HEK293 (cell line): ENCODE measurements at regions not wholly inside any gene's neighbourhood (a gene's known extent, or its start where the extent isn't known, plus 50 kb on each side); places are given as distances from the start of the nearest gene placed in this dataset.
"Not testable (repeated sequence)": the region's sequence is repeated elsewhere in the genome, so short reads cannot be mapped to it uniquely, and the experiment has no call there.

ENCODE experiments used
- CTCF ChIA-PET: fragments of 350-600 bp; formaldehyde crosslinking; extraction: SDS; loops from one replicate; lab custom pipeline; 2021; ENCODE audit warnings: antibody characterized with exemption; lab: Yijun Ruan, JAX
- POLR2A ChIA-PET: fragments of 300-600 bp; formaldehyde crosslinking; extraction: SDS; loops from one replicate; lab custom pipeline; 2020; ENCODE audit warnings: antibody characterized with exemption, inconsistent platforms; lab: Yijun Ruan, JAX
- H3K27ac ChIP-seq: fragments of 200-500 bp; sonication (Bioruptor generic); 2 replicates; pipeline ENCODE4 v1.5.1; 2014; ENCODE audit warnings: low read depth, low read length, control low read depth, inconsistent platforms; ENCODE audit errors: extremely low read depth
- H3K36me3 ChIP-seq, 2 experiments: fragments of 200-500 bp in 1 of 2; sonication (Bioruptor generic) in 1 of 2; 1 replicate in 1 of 2; 2 replicates in 1 of 2; pipeline ENCODE4 v1.5.1; 2014 to 2017; ENCODE audit warnings: inconsistent platforms in 2 of 2, low read length in 2 of 2; ENCODE audit not compliant: control insufficient read depth in 2 of 2, insufficient read depth in 1 of 2
- H3K4me1 ChIP-seq: fragments of 200-500 bp; sonication (Bioruptor generic); 2 replicates; pipeline ENCODE4 v1.5.1; 2014; ENCODE audit warnings: mild to moderate bottlenecking, low read length, inconsistent platforms; ENCODE audit not compliant: control insufficient read depth, insufficient read depth
- H3K4me3 ChIP-seq: 2 replicates; pipeline ENCODE4 v1.5.1; 2011; ENCODE audit warnings: low read depth, mild to moderate bottlenecking, control low read depth, low read length, moderate library complexity
- H3K9me3 ChIP-seq: fragments of 200-500 bp; sonication (Bioruptor generic); 2 replicates; pipeline ENCODE4 v1.5.1; 2014; ENCODE audit warnings: low read depth, low read length, inconsistent platforms; ENCODE audit not compliant: control insufficient read depth, insufficient read depth
- HIC1 ChIP-seq: fragments of 450-650 bp; formaldehyde crosslinking; IDR thresholded peaks from 2 replicates; pipeline ENCODE4 v1.5.1; 2016; ENCODE audit warnings: missing biosample characterization, missing genetic modification characterization
- REPIN1 ChIP-seq: fragments of 450-650 bp; formaldehyde crosslinking; IDR thresholded peaks from 2 replicates; pipeline ENCODE4 v1.5.1; 2017; ENCODE audit warnings: missing biosample characterization, missing genetic modification characterization, low read depth
- SP7 ChIP-seq: fragments of 450-650 bp; formaldehyde crosslinking; IDR thresholded peaks from 2 replicates; pipeline ENCODE4 v1.5.1; 2016; ENCODE audit warnings: missing biosample characterization, missing genetic modification characterization
- ZFP37 ChIP-seq: fragments of 450-650 bp; formaldehyde crosslinking; IDR thresholded peaks from 2 replicates; pipeline ENCODE4 v1.5.1; 2016; ENCODE audit warnings: missing biosample characterization, missing genetic modification characterization
- ZNF16 ChIP-seq: fragments of 450-650 bp; formaldehyde crosslinking; IDR thresholded peaks from 2 replicates; pipeline ENCODE4 v1.5.1; 2016; ENCODE audit warnings: low read depth, missing biosample characterization, missing genetic modification characterization
- ZNF18 ChIP-seq: fragments of 450-650 bp; formaldehyde crosslinking; IDR thresholded peaks from 2 replicates; pipeline ENCODE4 v1.5.1; 2016; ENCODE audit warnings: missing biosample characterization, missing genetic modification characterization
- ZNF423 ChIP-seq: fragments of 450-650 bp; formaldehyde crosslinking; IDR thresholded peaks from 2 replicates; pipeline ENCODE4 v1.5.1; 2016; ENCODE audit warnings: missing biosample characterization, missing genetic modification characterization
- ZNF433 ChIP-seq: fragments of 450-650 bp; formaldehyde crosslinking; IDR thresholded peaks from 2 replicates; pipeline ENCODE4 v1.5.1; 2016; ENCODE audit warnings: missing biosample characterization, missing genetic modification characterization, low read depth
- ZNF521 ChIP-seq: fragments of 450-650 bp; formaldehyde crosslinking; IDR thresholded peaks from 2 replicates; pipeline ENCODE4 v1.5.1; 2017; ENCODE audit warnings: missing biosample characterization, mild to moderate bottlenecking, missing genetic modification characterization
- ZNF530 ChIP-seq: fragments of 450-650 bp; formaldehyde crosslinking; IDR thresholded peaks from 2 replicates; pipeline ENCODE4 v1.5.1; 2016; ENCODE audit warnings: low read depth, missing biosample characterization, missing genetic modification characterization
- ZNF629 ChIP-seq: fragments of 450-650 bp; formaldehyde crosslinking; IDR thresholded peaks from 2 replicates; pipeline ENCODE4 v1.5.1; 2017; ENCODE audit warnings: missing biosample characterization, missing genetic modification characterization
- ZSCAN30 ChIP-seq: fragments of 450-650 bp; IDR thresholded peaks from 2 replicates; pipeline ENCODE4 v1.5.1; 2018; ENCODE audit warnings: missing biosample characterization, mild to moderate bottlenecking, missing genetic modification characterization, moderate library complexity
- TF ChIP-seq, protein P1 (sequence below): fragments of 450-650 bp; formaldehyde crosslinking; IDR thresholded peaks from 2 replicates; pipeline ENCODE4 v1.5.1; 2016; ENCODE audit warnings: missing biosample characterization, missing genetic modification characterization
- TF ChIP-seq, protein P2 (sequence below): fragments of 450-650 bp; formaldehyde crosslinking; IDR thresholded peaks from 2 replicates; pipeline ENCODE4 v1.5.1; 2017; ENCODE audit warnings: missing biosample characterization, missing genetic modification characterization

GRCh38 chr16:58850019-58850677 is 116.0 kb upstream of the GOT2 start:
- ChIA-PET POLR2A (no interaction called here), CTCF (interaction anchor here (1.0 kb wide), 1 partner anchor 36 kb away, joined by 3 read pairs; no protein-coding TSS in a partner anchor)
- Histone ChIP-seq H3K4me1 (no peaks in the 10 kb centered on the region), H3K27ac (no peak overlapping the region), H3K36me3 (no peaks in the 10 kb centered on the region), H3K9me3 (no peaks in the 10 kb centered on the region), H3K4me3 (no peak overlapping the region)
- TF ChIP-seq, protein P1, sequence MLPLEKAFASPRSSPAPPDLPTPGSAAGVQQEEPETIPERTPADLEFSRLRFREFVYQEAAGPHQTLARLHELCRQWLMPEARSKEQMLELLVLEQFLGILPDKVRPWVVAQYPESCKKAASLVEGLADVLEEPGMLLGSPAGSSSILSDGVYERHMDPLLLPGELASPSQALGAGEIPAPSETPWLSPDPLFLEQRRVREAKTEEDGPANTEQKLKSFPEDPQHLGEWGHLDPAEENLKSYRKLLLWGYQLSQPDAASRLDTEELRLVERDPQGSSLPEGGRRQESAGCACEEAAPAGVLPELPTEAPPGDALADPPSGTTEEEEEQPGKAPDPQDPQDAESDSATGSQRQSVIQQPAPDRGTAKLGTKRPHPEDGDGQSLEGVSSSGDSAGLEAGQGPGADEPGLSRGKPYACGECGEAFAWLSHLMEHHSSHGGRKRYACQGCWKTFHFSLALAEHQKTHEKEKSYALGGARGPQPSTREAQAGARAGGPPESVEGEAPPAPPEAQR (tag by site-specific recombination), result no peak

GRCh38 chr16:58848662-58849002 is 114.5 kb upstream of the GOT2 start:
- no peak overlapping the region for H3K4me3 ChIP-seq
- H3K9me3 ChIP-seq, result no peaks in the 10 kb centered on the region
- H3K4me1 ChIP-seq, result no peaks in the 10 kb centered on the region
- H3K36me3 ChIP-seq, result no peaks in the 10 kb centered on the region
- TF ChIP-seq ZFP37 (tag by site-specific recombination), result peak; percentile 93
- no peak for TF ChIP-seq SP7
- no peak for TF ChIP-seq ZNF16
- TF ChIP-seq ZNF629 (tag by site-specific recombination), result no peak
- TF ChIP-seq ZNF530 (tag by site-specific recombination), result no peak
- H3K27ac ChIP-seq, result no peak overlapping the region
- ChIA-PET CTCF (no interaction called here), POLR2A (no interaction called here)

DNA sequence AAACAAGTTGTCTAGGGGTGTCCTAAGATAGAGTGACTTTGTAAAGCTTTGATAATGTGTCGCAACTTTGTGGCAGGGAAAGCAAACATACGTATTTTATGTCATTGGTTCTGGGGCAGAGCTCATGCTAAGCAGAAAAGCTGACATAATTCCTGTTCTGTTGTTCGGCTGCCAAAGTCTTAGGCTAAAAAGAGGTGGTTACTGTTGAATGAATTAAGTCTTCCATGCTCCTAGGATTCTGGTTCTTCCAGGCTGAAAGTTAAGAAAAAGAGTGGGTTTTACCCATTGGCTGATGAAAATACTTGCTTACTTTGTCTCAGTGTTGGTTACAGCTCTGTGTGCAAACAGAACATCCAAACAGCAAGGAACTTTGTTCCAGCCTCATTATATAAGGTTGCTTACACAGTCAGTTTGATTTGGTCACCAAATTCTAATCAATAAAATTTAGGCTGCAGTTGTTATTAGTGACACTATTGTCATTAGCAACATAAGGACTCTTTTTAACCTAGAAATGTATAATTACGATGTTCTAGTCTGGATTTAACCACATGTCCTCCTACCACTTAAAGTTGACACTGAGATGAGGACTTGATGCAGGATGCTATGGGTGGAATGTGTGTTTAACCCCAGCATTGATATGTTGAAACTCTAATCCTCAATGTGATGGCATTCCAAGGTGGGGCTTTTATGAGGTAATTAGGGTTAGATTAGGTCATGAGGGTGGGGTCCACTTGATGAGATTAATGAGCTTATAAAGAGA is 114.0 kb upstream of the GOT2 start:
- ChIA-PET CTCF (no interaction called here), POLR2A (no interaction called here)
- no peak overlapping the region for H3K4me3 ChIP-seq

GRCh38 chr16:58846226-58846625 is 112.1 kb upstream of the GOT2 start:
- CTCF ChIA-PET, H3K27ac ChIP-seq, H3K4me1 ChIP-seq, H3K9me3 ChIP-seq, H3K4me3 ChIP-seq, H3K36me3 ChIP-seq, POLR2A ChIA-PET: not testable (repeated sequence)

More for the DNA sequence above, 114.0 kb upstream of the GOT2 start:
- H3K27ac ChIP-seq, result no peak overlapping the region
- TF ChIP-seq ZNF521 (tag by site-specific recombination), result no peak
- TF ChIP-seq ZSCAN30 (tag by site-specific recombination), result no peak
- TF ChIP-seq, all 188 proteins: peak for 0
- H3K36me3 ChIP-seq, result no peaks in the 10 kb centered on the region
- H3K9me3 ChIP-seq, result no peaks in the 10 kb centered on the region
- no peaks in the 10 kb centered on the region for H3K4me1 ChIP-seq

DNA sequence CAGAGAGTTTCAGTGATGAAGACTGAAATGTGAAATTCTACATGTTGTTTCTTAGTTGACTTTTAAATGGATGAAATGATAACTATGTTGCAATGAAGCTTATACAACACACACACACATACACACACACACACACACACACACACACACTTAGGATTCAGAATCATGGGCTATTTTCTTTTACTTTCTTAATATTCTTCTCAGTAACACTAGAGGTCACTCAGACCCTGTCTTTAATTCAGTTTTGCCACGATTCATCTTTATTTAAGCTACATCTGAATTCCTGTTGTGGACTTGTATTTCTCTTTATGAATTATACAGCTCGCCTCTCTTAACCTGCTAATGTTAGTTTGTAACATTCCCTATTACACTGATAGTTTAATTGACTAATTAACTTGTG is 109.6 kb upstream of the GOT2 start:
- Histone ChIP-seq H3K27ac (no peak overlapping the region), H3K36me3 (no peaks in the 10 kb centered on the region), H3K4me3 (no peak overlapping the region), H3K4me1 (no peaks in the 10 kb centered on the region), H3K9me3 (no peaks in the 10 kb centered on the region)
- ChIA-PET POLR2A (no interaction called here), CTCF (interaction anchor here (0.6 to 1.3 kb wide), 9 partner anchors 9 to 1506 kb away, joined by 3 to 5 read pairs (median 4); no protein-coding TSS in a partner anchor)
- TF ChIP-seq HIC1, result no peak
- no peak for TF ChIP-seq ZNF433
- no peak for TF ChIP-seq ZNF423
- TF ChIP-seq ZNF18, result no peak
- no peak for TF ChIP-seq REPIN1 (tag by site-specific recombination)
- TF ChIP-seq, protein P2, sequence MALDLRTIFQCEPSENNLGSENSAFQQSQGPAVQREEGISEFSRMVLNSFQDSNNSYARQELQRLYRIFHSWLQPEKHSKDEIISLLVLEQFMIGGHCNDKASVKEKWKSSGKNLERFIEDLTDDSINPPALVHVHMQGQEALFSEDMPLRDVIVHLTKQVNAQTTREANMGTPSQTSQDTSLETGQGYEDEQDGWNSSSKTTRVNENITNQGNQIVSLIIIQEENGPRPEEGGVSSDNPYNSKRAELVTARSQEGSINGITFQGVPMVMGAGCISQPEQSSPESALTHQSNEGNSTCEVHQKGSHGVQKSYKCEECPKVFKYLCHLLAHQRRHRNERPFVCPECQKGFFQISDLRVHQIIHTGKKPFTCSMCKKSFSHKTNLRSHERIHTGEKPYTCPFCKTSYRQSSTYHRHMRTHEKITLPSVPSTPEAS (tag by site-specific recombination), result peak; percentile 64
